GM12891 (cell line): ENCODE measurements at regions not wholly inside any gene's neighbourhood (a gene's known extent, or its start where the extent isn't known, plus 50 kb on each side); places are given as distances from the start of the nearest gene placed in this dataset.

Source experiments
- PAX5 ChIP-seq: IDR thresholded peaks from 2 replicates; pipeline ENCODE4 v1.6.1; 2011; ENCODE audit warnings: low read length, moderate library complexity, mild to moderate bottlenecking; ENCODE audit not compliant: insufficient read depth, severe bottlenecking
- POLR2A ChIP-seq: IDR thresholded peaks from 2 replicates; pipeline ENCODE4 v1.6.1; 2011; ENCODE audit warnings: low read depth, low read length, control low read depth
- POLR2AphosphoS5 ChIP-seq: IDR thresholded peaks from 2 replicates; pipeline ENCODE4 v1.6.1; 2011; ENCODE audit warnings: low read depth, low read length, control low read depth
- POU2F2 ChIP-seq: IDR thresholded peaks from 2 replicates; pipeline ENCODE4 v1.6.1; 2011; ENCODE audit warnings: low read depth, mild to moderate bottlenecking, control low read depth, low read length, moderate library complexity
- SPI1 ChIP-seq: IDR thresholded peaks from 2 replicates; pipeline ENCODE4 v1.6.1; 2011; ENCODE audit warnings: low read depth, low read length, control low read depth
- TAF1 ChIP-seq: IDR thresholded peaks from 2 replicates; pipeline ENCODE4 v1.6.1; 2011; ENCODE audit warnings: low read depth, low read length, control low read depth

GRCh38 chr7:153389261-153389660 lies 629.7 kb downstream of the ACTR3B start:
- TF ChIP-seq SPI1 (no peak), POLR2AphosphoS5 (no peak), POLR2A (no peak), PAX5 (no peak), TAF1 (no peak), POU2F2 (no peak)
